ENCODE measurements at regions not wholly inside any gene's neighbourhood (a gene's known extent, or its start where the extent isn't known, plus 50 kb on each side); places are given as distances from the start of the nearest gene placed in this dataset.

DNA sequence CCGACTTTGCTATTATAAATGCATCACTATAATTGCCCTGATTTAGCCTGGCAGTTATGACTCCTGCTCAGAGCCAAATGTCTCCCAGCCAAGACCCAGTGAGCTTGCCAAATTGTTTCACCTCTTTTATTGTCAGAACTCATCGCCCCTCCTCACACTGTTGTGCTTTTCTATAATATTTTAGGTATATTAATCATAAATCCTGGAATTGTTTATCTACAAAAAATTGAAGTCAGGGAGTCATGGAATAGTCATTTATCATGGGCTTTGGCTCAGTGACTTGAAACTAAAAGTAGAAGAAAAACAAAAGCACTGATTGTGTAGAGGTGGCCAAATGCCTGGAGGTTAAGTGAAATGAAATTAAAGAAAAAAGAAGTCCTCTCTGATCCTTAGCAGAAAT is 85.6 kb downstream of the PFDN4 start:
- H3K9me3 ChIP-seq (ENCODE audit: low read depth), result no peaks in the 10 kb centered on the region
- H3K36me3 ChIP-seq, result no peaks in the 10 kb centered on the region
- H3K27ac ChIP-seq, result no peak overlapping the region
- no peak for TF ChIP-seq CTCF (IDR thresholded peaks at IDR 0.05; ENCODE audit: low read depth, low read length)
- peak in 1 of 2 donors; percentile 17 for DNase-seq (ENCODE audit: low read depth in 1 of 2, low spot score in 1 of 2)
- H3K27me3 ChIP-seq, result no peaks in the 10 kb centered on the region
- H3K4me1 ChIP-seq (ENCODE audit: low read depth), result no peaks in the 10 kb centered on the region
- no peak overlapping the region for H3K4me3 ChIP-seq

DNA sequence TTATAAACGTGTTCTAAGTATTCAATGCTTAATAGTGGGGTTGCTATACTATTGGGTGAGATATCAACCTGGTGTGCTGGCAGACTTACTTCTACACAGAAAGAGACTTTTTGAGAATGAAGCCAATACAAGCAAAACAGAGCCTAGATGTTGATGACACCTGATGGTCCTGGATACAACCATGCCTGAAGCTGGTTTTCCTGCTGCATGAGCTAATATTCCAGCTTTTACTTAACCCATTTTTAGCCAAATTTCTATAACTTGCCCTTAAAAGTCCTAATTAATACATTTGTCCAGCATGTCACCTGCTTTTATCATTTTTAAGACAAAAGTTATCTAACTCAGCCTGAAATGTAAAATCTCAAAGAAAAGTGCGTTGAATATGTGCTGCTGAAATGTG is 86.2 kb downstream of the PFDN4 start:
- no peak for TF ChIP-seq CTCF (IDR thresholded peaks at IDR 0.05; ENCODE audit: low read depth, low read length)
- Histone ChIP-seq H3K27me3 (no peaks in the 10 kb centered on the region), H3K4me3 (no peak overlapping the region), H3K9me3 (ENCODE audit: low read depth) (no peaks in the 10 kb centered on the region), H3K27ac (no peak overlapping the region), H3K4me1 (ENCODE audit: low read depth) (no peaks in the 10 kb centered on the region), H3K36me3 (no peaks in the 10 kb centered on the region)
- no peak for DNase-seq (ENCODE audit: low read depth in 1 of 2, low spot score in 1 of 2)

DNA sequence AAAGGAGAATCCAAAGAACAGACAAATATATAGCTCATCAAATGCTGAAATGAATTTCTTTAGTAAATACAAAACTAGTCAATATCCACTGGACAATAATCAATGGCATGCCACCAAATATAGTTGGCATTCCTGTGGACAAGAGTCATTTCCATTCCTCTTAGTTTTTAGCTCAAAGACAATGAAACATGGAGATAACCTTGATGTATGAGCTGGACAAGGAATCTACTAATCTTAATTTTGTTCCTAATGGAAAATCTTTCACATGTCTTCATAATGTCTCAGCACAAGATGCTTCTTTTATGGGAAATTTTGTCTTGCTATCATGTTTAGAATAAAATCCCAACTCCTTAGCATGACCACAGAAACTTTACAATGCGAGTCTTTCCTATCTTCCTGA is 87.8 kb downstream of the PFDN4 start:
- no peak for DNase-seq (ENCODE audit: low read depth in 1 of 2, low spot score in 1 of 2)
- Histone ChIP-seq H3K27ac (no peak overlapping the region), H3K4me3 (no peak overlapping the region), H3K36me3 (no peaks in the 10 kb centered on the region), H3K27me3 (no peaks in the 10 kb centered on the region), H3K9me3 (ENCODE audit: low read depth) (no peaks in the 10 kb centered on the region), H3K4me1 (ENCODE audit: low read depth) (no peaks in the 10 kb centered on the region)
- TF ChIP-seq CTCF (IDR thresholded peaks at IDR 0.05; ENCODE audit: low read depth, low read length), result no peak

- Histone ChIP-seq H3K4me1 (ENCODE audit: low read depth) (no peaks in the 10 kb centered on the region), H3K36me3 (no peaks in the 10 kb centered on the region), H3K9me3 (ENCODE audit: low read depth) (no peaks in the 10 kb centered on the region), H3K27me3 (no peaks in the 10 kb centered on the region), H3K27ac (no peak overlapping the region), H3K4me3 (no peak overlapping the region)
- TF ChIP-seq CTCF (IDR thresholded peaks at IDR 0.05; ENCODE audit: low read depth, low read length), result no peak
- no peak for DNase-seq (ENCODE audit: low read depth in 1 of 2, low spot score in 1 of 2)
Measured at GRCh38 chr20:54305421-54305820, 97.5 kb downstream of the PFDN4 start.

- no peak for TF ChIP-seq CTCF (IDR thresholded peaks at IDR 0.05; ENCODE audit: low read depth, low read length)
- no peaks in the 10 kb centered on the region for H3K36me3 ChIP-seq
- H3K4me1 ChIP-seq (ENCODE audit: low read depth), result no peaks in the 10 kb centered on the region
- no peak overlapping the region for H3K4me3 ChIP-seq
- H3K27ac ChIP-seq, result no peak overlapping the region
- no peaks in the 10 kb centered on the region for H3K9me3 ChIP-seq (ENCODE audit: low read depth)
- no peaks in the 10 kb centered on the region for H3K27me3 ChIP-seq
- DNase-seq (ENCODE audit: low read depth in 1 of 2, low spot score in 1 of 2), result no peak
Measured at GRCh38 chr20:54306985-54307710, 99.3 kb downstream of the PFDN4 start.

Data from cardiac muscle cell (in vitro differentiated cells and primary cell).